Keratinocyte (primary cell): ENCODE measurements at regions not wholly inside any gene's neighbourhood (a gene's known extent, or its start where the extent isn't known, plus 50 kb on each side); places are given as distances from the start of the nearest gene placed in this dataset.

Experiments used
- CTCF ChIP-seq, 3 experiments: IDR thresholded peaks in 1 of 3; conservative IDR thresholded peaks in 1 of 3; optimal IDR thresholded peaks in 1 of 3; 2 replicates in 2 of 3; 3 replicates in 1 of 3; pipeline versions ENCODE3 to v1.5.1; 2011; ENCODE audit warnings: low read length in 3 of 3, mild to moderate bottlenecking in 3 of 3, moderate library complexity in 2 of 3, control low read depth in 1 of 3, inconsistent platforms in 1 of 3; ENCODE audit not compliant: insufficient read depth in 2 of 3; ENCODE audit errors: extremely low read depth in 1 of 3
- EZH2 ChIP-seq: IDR thresholded peaks from one replicate; pipeline ENCODE4 v1.6.1; 2012; ENCODE audit warnings: inconsistent platforms, mild to moderate bottlenecking, low read length, moderate library complexity

- no peak for TF ChIP-seq CTCF (optimal IDR thresholded peaks at IDR 0.05 in 1 of 3, IDR thresholded peaks at IDR 0.05 in 1 of 3, conservative IDR thresholded peaks at IDR 0.05 in 1 of 3; ENCODE audit: extremely low read depth in 1 of 3, insufficient read depth in 2 of 3, low read length in 3 of 3)
- TF ChIP-seq EZH2, result no peak
Measured at GRCh38 chr14:40682131-40682913, 924.4 kb upstream of the LRFN5 start.
